Gastrocnemius medialis (tissue), 4 donors: ENCODE measurements at regions not wholly inside any gene's neighbourhood (a gene's known extent, or its start where the extent isn't known, plus 50 kb on each side); places are given as distances from the start of the nearest gene placed in this dataset.

Source experiments
- ATAC-seq, 2 donors: fragments of 150-250 bp; one replicate each; pipeline ENCODE4 v1.9.1; 2016
- DNase-seq, 2 donors: peaks; one replicate each; pipeline ENCODE4 v3.0.0-alpha.2; 2019
- H3K27ac ChIP-seq, 4 donors: fragments of 200-600 bp; sonication (generic); 1 replicate in 1 of 4; 2 replicates in 3 of 4; pipeline ENCODE4 v1.5.1; 2016 to 2018; ENCODE audit warnings: mild to moderate bottlenecking in 2 of 4, moderate library complexity in 1 of 4
- H3K27me3 ChIP-seq, 3 donors: fragments of 200-600 bp; sonication (generic) in 2 of 3; 1 replicate in 1 of 3; 2 replicates in 2 of 3; pipeline versions ENCODE4 v1.5.1 to v1.6.0; 2016 to 2019; ENCODE audit warnings: mild to moderate bottlenecking in 1 of 3, moderate library complexity in 1 of 3
- H3K36me3 ChIP-seq, 2 donors: fragments of 200-600 bp; sonication (generic) in 1 of 2; one replicate each; pipeline ENCODE4 v1.5.1; 2017 to 2018
- H3K4me1 ChIP-seq, 2 donors: fragments of 200-600 bp; sonication (generic) in 1 of 2; one replicate each; pipeline ENCODE4 v1.5.1; 2016 to 2017; ENCODE audit warnings: mild to moderate bottlenecking in 2 of 2
- H3K4me3 ChIP-seq, 4 donors: fragments of 200-600 bp; sonication (generic) in 3 of 4; 1 replicate in 1 of 4; 2 replicates in 3 of 4; pipeline ENCODE4 v1.5.1; 2016 to 2019; ENCODE audit warnings: mild to moderate bottlenecking in 2 of 4
- H3K9me3 ChIP-seq, 3 donors: fragments of 200-600 bp; sonication (generic) in 2 of 3; 1 replicate in 1 of 3; 2 replicates in 2 of 3; pipeline ENCODE4 v1.5.1; 2016 to 2019
- CTCF ChIP-seq, 5 experiments: fragments of 450-650 bp in 3 of 5; fragments of 200-600 bp in 2 of 5; sonication (generic) in 2 of 5; IDR thresholded peaks in 4 of 5; conservative IDR thresholded peaks in 1 of 5; 1 replicate in 4 of 5; 2 replicates in 1 of 5; pipeline ENCODE4 v1.5.1; 2016 to 2019; ENCODE audit warnings: antibody characterized with exemption in 5 of 5, mild to moderate bottlenecking in 3 of 5, moderate library complexity in 3 of 5
- POLR2A ChIP-seq, 2 donors: fragments of 450-650 bp; IDR thresholded peaks; one replicate each; pipeline ENCODE4 v1.6.1; 2017; ENCODE audit warnings: antibody characterized with exemption in 2 of 2, mild to moderate bottlenecking in 2 of 2, moderate library complexity in 2 of 2
- in situ Hi-C, 4 donors: fragments of 200-750 bp; cut with MboI; loops; one replicate each; pipeline versions ENCODE4 v1.15.0 to v1.8.0; 2017; ENCODE audit warnings: low sequenced_read_pairs in 4 of 4
- intact Hi-C: fragments of 100-400 bp; cut with DNase I; formaldehyde crosslinking; loops from one replicate; pipeline ENCODE4 v1.15.1; 2023; ENCODE audit warnings: low total_unique reads

- intact Hi-C loops (no loop called here), in situ Hi-C loops (no loop called here)
- ATAC-seq (no peak), DNase-seq (no peak)
- TF ChIP-seq POLR2A (IDR thresholded peaks at IDR 0.05) (no peak), CTCF (IDR thresholded peaks at IDR 0.05 in 4 of 5, conservative IDR thresholded peaks at IDR 0.05 in 1 of 5) (no peak)
- Histone ChIP-seq H3K27me3 (no peaks in the 10 kb centered on the region), H3K36me3 (no peaks in the 10 kb centered on the region), H3K4me3 (no peak overlapping the region), H3K9me3 (peaks cover 0 to 3% (median 0%) of the 10 kb centered on the region in 3 donors), H3K27ac (no peak overlapping the region), H3K4me1 (no peaks in the 10 kb centered on the region)
Measured at GRCh38 chr5:163079618-163080017, 357.8 kb upstream of the CCNG1 start.

DNA sequence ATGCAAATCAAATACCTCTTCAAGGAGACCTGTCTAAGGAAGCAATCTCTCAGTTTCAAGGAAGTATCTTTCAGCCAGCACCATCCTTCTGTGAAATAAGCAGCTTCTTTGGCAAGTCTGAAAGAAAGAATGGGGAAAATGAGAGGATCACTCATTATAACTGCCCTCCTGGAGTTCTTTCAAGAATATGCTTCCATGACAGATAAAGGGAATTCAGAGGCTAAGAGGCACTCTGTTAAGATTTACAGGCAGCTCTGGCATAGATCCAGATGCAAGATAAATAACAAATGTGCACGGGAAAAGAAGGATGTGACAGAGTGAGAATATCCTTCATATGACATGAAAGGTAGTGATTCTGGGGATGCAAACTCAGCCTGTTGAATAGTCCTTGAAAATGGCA is 348.2 kb upstream of the CCNG1 start:
- in situ Hi-C loops (no loop called here), intact Hi-C loops (no loop called here)
- H3K27me3 ChIP-seq: no peaks in the 10 kb centered on the region
- DNase-seq (no peak), ATAC-seq (no peak)
- H3K4me3 ChIP-seq: no peak overlapping the region
- TF ChIP-seq POLR2A (IDR thresholded peaks at IDR 0.05) (no peak), CTCF (IDR thresholded peaks at IDR 0.05 in 4 of 5, conservative IDR thresholded peaks at IDR 0.05 in 1 of 5) (no peak)
- no peaks in the 10 kb centered on the region for H3K36me3 ChIP-seq
- no peak overlapping the region for H3K27ac ChIP-seq
- H3K9me3 ChIP-seq: no peaks in the 10 kb centered on the region
- no peaks in the 10 kb centered on the region for H3K4me1 ChIP-seq

DNA sequence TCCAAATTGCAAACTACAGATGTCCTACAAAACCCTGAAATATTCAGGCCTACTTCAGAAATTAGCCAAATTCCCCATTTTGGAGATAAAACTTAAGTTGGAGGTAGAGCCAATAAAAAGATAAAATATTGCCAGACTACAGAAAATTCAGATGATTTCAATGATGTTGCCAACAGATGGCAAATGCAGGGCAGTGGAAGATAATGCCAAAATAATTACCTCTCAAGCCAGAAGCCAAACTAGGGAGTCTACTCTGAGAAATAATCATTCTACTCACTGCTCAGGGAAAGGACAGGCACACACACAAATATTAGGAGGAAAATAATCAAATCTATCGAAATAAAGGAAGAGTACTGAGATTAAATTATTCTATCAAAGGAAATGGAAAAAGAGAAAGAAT is 347.5 kb upstream of the CCNG1 start:
- Histone ChIP-seq H3K9me3 (no peaks in the 10 kb centered on the region), H3K27ac (no peak overlapping the region), H3K27me3 (no peaks in the 10 kb centered on the region), H3K4me1 (no peaks in the 10 kb centered on the region), H3K4me3 (no peak overlapping the region), H3K36me3 (no peaks in the 10 kb centered on the region)
- DNase-seq (no peak), ATAC-seq (no peak)
- no peak for TF ChIP-seq CTCF (IDR thresholded peaks at IDR 0.05 in 4 of 5, conservative IDR thresholded peaks at IDR 0.05 in 1 of 5)
- intact Hi-C loops (no loop called here), in situ Hi-C loops (no loop called here)

DNA sequence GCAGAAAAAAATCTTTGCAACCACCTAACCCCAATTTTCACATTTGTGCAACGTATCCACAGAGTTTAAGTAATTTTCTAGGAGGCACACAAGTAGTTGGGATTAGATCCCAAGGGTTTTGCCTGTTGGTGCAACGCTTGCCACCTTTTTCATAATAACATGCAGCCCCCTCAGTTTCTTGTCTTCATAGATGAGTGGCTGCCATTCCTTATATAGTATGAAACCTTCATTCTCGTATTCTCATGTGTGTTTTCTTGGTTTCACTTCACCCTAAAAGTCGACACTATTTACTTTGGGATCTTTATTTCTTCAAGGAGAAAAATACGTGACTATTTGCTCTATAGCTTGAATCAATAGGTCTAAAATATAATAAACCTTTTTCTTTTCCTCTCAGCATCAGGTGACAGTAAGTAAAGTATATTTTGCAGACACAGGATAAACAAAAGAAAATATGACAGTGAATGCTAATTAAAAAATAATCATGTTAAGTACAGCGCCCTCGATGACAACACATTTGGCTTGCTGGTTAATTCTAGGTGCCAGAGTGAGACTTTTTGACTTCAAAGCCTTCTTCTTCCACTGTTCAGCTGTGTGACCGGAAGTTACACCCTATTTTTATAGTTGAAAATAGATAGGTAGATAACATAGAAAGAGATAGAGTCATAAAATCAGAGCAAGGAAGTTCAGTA is 342.8 kb upstream of the CCNG1 start:
- Histone ChIP-seq H3K4me1 (no peaks in the 10 kb centered on the region), H3K27me3 (no peaks in the 10 kb centered on the region), H3K36me3 (no peaks in the 10 kb centered on the region), H3K9me3 (no peaks in the 10 kb centered on the region), H3K4me3 (no peak overlapping the region), H3K27ac (no peak overlapping the region)
- intact Hi-C loops: no loop called here
- TF ChIP-seq CTCF (IDR thresholded peaks at IDR 0.05 in 4 of 5, conservative IDR thresholded peaks at IDR 0.05 in 1 of 5) (no peak), POLR2A (IDR thresholded peaks at IDR 0.05) (no peak)
- DNase-seq (no peak), ATAC-seq (no peak)
- in situ Hi-C loops: no loop called here

GRCh38 chr5:163104464-163104863 is 332.9 kb upstream of the CCNG1 start:
- Histone ChIP-seq H3K36me3 (no peaks in the 10 kb centered on the region), H3K4me1 (no peaks in the 10 kb centered on the region), H3K9me3 (no peaks in the 10 kb centered on the region), H3K27me3 (no peaks in the 10 kb centered on the region), H3K27ac (no peak overlapping the region), H3K4me3 (no peak overlapping the region)
- DNase-seq (no peak), ATAC-seq (no peak)
- in situ Hi-C loops: no loop called here
- no peak for TF ChIP-seq CTCF (IDR thresholded peaks at IDR 0.05 in 4 of 5, conservative IDR thresholded peaks at IDR 0.05 in 1 of 5)
- intact Hi-C loops: no loop called here
